ENCODE measurements at regions not wholly inside any gene's neighbourhood (a gene's known extent, or its start where the extent isn't known, plus 50 kb on each side); places are given as distances from the start of the nearest gene placed in this dataset.

DNA sequence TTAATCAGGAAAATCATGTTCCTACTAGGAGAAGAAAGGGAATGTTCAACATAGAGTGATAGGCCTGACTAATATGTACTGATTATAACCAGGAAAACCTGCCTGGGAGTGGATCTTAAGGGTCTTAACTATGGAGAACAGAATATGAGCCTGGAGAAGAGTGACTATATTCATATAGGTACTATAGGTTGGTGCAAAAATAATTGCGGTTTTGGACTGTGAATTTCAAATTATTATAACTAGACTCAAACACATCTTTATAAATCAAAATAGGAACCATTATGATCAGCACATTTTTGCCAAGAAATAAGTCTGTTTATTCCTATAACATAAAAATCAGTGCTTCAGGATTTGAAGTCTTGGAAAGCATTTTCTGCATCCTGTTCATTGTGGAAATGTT, 189.8 kb upstream of the ADAMTS5 start:
- H3K27me3 Mint-ChIP-seq, result no peaks in the 10 kb centered on the region
- Histone ChIP-seq H3K9ac (ENCODE audit: low read length) (no peak overlapping the region), H2AFZ (ENCODE audit: insufficient read depth, low read depth, low read length, poor library complexity, severe bottlenecking) (no peak overlapping the region), H3K36me3 (replicated peaks in 1 of 2; ENCODE audit: control extremely low read depth in 1 of 2, control insufficient read depth in 1 of 2, extremely low read depth in 1 of 2, insufficient read depth in 2 of 2, low read length in 1 of 2) (no peaks in the 10 kb centered on the region), H3K27me3 (replicated peaks in 1 of 4; ENCODE audit: control extremely low read depth in 1 of 4, control insufficient read depth in 3 of 4, insufficient read depth in 4 of 4, low read length in 3 of 4) (no peaks in the 10 kb centered on the region), H3K4me3 (ENCODE audit: control extremely low read depth in 1 of 5, extremely low read depth in 1 of 5, insufficient read depth in 1 of 5, low read depth in 2 of 5, low read length in 4 of 5) (no peak overlapping the region), H3K9me3 (ENCODE audit: control extremely low read depth in 1 of 3, control insufficient read depth in 2 of 3, insufficient read depth in 1 of 3, low read length in 2 of 3) (no peaks in the 10 kb centered on the region), H3K79me2 (ENCODE audit: control insufficient read depth, insufficient read depth, low read length) (no peaks in the 10 kb centered on the region), H4K20me1 (ENCODE audit: control insufficient read depth, insufficient read depth, low read length, poor library complexity, severe bottlenecking) (no peaks in the 10 kb centered on the region), H3K4me1 (ENCODE audit: control insufficient read depth in 2 of 2, insufficient read depth in 2 of 2, low read length in 2 of 2) (no peaks in the 10 kb centered on the region), H3K27ac (ENCODE audit: low read length in 2 of 2) (no peak overlapping the region), H3K4me2 (replicated peaks; ENCODE audit: low read depth, low read length, poor library complexity, severe bottlenecking) (no peak overlapping the region)
- TF ChIP-seq EZH2 (IDR thresholded peaks at IDR 0.05; ENCODE audit: borderline replicate concordance, insufficient read depth, low read depth, low read length, poor library complexity, severe bottlenecking) (no peak), CTCF (IDR thresholded peaks at IDR 0.05) (no peak)
- WGBS (ENCODE audit: insufficient coverage), result no CpG with 5 or more reads among the region's 1 CpG
- ChIA-PET POLR2A (no interaction called here), CTCF (no interaction called here)
- ATAC-seq (ENCODE audit: low read depth) (no peak), DNase-seq (no peak)
- H3K4me3 Mint-ChIP-seq, result no peak overlapping the region
- intact Hi-C loops (cut with micrococcal nuclease), result no loop called here
- peaks cover 10% of the 10 kb centered on the region for H3K9me3 Mint-ChIP-seq (ENCODE audit: insufficient read depth)
- no peaks in the 10 kb centered on the region for H3K4me1 Mint-ChIP-seq
- H3K27ac Mint-ChIP-seq, result no peak overlapping the region

- intact Hi-C loops (cut with micrococcal nuclease), result no loop called here
- Mint-ChIP-seq H3K9me3 (ENCODE audit: insufficient read depth) (peaks cover 14% of the 10 kb centered on the region), H3K4me3 (no peak overlapping the region), H3K27ac (no peak overlapping the region), H3K4me1 (no peaks in the 10 kb centered on the region), H3K27me3 (no peaks in the 10 kb centered on the region)
- Histone ChIP-seq H3K4me3 (ENCODE audit: control extremely low read depth in 1 of 5, extremely low read depth in 1 of 5, insufficient read depth in 1 of 5, low read depth in 2 of 5, low read length in 4 of 5) (no peak overlapping the region), H3K27ac (ENCODE audit: low read length in 2 of 2) (no peak overlapping the region), H2AFZ (ENCODE audit: insufficient read depth, low read depth, low read length, poor library complexity, severe bottlenecking) (no peak overlapping the region), H3K27me3 (replicated peaks in 1 of 4; ENCODE audit: control extremely low read depth in 1 of 4, control insufficient read depth in 3 of 4, insufficient read depth in 4 of 4, low read length in 3 of 4) (no peaks in the 10 kb centered on the region), H3K9ac (ENCODE audit: low read length) (no peak overlapping the region), H3K4me2 (replicated peaks; ENCODE audit: low read depth, low read length, poor library complexity, severe bottlenecking) (no peak overlapping the region), H4K20me1 (ENCODE audit: control insufficient read depth, insufficient read depth, low read length, poor library complexity, severe bottlenecking) (no peaks in the 10 kb centered on the region), H3K9me3 (ENCODE audit: control extremely low read depth in 1 of 3, control insufficient read depth in 2 of 3, insufficient read depth in 1 of 3, low read length in 2 of 3) (no peaks in the 10 kb centered on the region), H3K79me2 (ENCODE audit: control insufficient read depth, insufficient read depth, low read length) (no peaks in the 10 kb centered on the region), H3K4me1 (ENCODE audit: control insufficient read depth in 2 of 2, insufficient read depth in 2 of 2, low read length in 2 of 2) (no peaks in the 10 kb centered on the region), H3K36me3 (replicated peaks in 1 of 2; ENCODE audit: control extremely low read depth in 1 of 2, control insufficient read depth in 1 of 2, extremely low read depth in 1 of 2, insufficient read depth in 2 of 2, low read length in 1 of 2) (no peaks in the 10 kb centered on the region)
- CTCF ChIA-PET, result no interaction called here
- WGBS (ENCODE audit: insufficient coverage), result 70% methylated on average over 1 of the region's 1 CpG
- POLR2A ChIA-PET, result no interaction called here
- TF ChIP-seq EZH2 (IDR thresholded peaks at IDR 0.05; ENCODE audit: borderline replicate concordance, insufficient read depth, low read depth, low read length, poor library complexity, severe bottlenecking) (no peak), CTCF (IDR thresholded peaks at IDR 0.05) (no peak)
- DNase-seq (no peak), ATAC-seq (ENCODE audit: low read depth) (no peak)
Observed at GRCh38 chr21:27155130-27155500, 188.2 kb upstream of the ADAMTS5 start.
